Cardiac fibroblast (primary cell): ENCODE measurements at regions not wholly inside any gene's neighbourhood (a gene's known extent, or its start where the extent isn't known, plus 50 kb on each side); places are given as distances from the start of the nearest gene placed in this dataset.

Source experiments
- DNase-seq, 2 donors: peaks; one replicate each; pipeline versions ENCODE4 v3.0.0 to v3.0.0-alpha.2; 2010; ENCODE audit warnings: low read depth in 2 of 2
- H3K4me3 ChIP-seq, 2 donors: replicated peaks in 1 of 2; 1 replicate in 1 of 2; 2 replicates in 1 of 2; pipeline ENCODE4 v1.5.1; 2011; ENCODE audit warnings: low read depth in 2 of 2, low read length in 2 of 2, mild to moderate bottlenecking in 2 of 2, moderate library complexity in 1 of 2
- TF ChIP-seq, protein P1 (sequence below): IDR thresholded peaks from one replicate; pipeline ENCODE4 v1.5.1; 2011; ENCODE audit warnings: low read depth, mild to moderate bottlenecking, low read length, inconsistent platforms

DNA sequence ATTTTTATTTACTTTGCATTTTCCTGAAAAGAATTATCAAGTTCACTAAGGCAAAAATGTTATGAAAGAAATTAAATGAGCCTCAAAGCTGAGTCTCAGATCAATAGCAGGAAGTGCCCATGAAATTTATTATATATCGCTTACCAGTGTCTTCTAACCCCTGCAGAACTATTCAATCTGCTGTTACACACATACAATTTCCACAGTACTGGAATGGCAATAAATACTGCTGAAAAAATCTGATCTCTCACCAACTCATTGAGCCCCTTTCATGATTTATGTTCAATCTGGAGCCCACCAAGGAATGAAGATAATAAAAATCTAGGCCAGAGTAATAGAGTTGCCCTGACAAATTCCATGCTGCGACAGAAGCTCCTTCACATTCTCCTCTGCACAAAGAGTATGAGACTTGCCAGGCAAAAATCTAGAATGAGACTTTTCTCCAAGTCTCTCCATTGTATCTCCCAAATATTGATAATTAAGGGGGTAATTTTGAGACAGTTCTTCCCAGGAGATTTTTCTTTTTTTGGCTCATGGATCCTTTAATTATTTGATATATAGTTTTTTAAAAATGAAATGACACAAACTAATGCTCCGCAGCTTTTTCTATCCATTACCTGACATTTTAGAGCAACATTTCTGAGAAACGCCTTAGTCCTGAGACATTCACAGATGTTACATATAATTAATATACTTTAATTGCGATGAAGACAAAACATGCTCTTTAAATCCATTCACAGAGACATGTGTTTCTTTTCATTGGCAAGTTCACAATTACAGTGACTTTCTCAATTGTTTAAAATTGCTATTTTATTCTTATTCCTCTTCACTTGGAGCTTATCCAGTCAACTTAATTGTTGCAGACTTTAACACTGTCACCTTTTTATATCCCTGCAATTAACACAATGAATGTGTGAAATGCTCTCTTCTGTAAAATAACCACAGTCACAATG is 1020.4 kb downstream of the CBLN2 start:
- DNase-seq: no peak
- H3K4me3 ChIP-seq: no peak overlapping the region
- TF ChIP-seq, protein P1, sequence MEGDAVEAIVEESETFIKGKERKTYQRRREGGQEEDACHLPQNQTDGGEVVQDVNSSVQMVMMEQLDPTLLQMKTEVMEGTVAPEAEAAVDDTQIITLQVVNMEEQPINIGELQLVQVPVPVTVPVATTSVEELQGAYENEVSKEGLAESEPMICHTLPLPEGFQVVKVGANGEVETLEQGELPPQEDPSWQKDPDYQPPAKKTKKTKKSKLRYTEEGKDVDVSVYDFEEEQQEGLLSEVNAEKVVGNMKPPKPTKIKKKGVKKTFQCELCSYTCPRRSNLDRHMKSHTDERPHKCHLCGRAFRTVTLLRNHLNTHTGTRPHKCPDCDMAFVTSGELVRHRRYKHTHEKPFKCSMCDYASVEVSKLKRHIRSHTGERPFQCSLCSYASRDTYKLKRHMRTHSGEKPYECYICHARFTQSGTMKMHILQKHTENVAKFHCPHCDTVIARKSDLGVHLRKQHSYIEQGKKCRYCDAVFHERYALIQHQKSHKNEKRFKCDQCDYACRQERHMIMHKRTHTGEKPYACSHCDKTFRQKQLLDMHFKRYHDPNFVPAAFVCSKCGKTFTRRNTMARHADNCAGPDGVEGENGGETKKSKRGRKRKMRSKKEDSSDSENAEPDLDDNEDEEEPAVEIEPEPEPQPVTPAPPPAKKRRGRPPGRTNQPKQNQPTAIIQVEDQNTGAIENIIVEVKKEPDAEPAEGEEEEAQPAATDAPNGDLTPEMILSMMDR: no peak

DNA sequence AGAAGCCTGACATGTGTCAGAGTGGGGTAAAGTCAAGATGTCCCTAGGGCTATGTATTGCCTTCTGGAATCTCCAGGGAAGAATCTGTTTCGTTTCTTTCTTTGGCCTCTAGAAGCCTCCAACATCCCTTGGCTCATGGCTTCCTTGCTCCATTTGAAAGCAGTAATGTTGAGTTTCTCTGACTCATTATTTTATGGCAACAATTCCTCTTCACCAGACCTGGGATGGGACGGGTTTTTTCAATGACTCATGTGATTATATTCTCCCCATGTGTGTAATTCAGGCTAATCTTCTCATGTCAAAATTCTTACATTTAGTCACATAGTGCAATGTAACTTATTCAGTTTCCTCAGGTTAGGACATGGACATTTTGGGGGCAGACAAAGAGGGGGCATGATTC is 1038.6 kb downstream of the CBLN2 start:
- H3K4me3 ChIP-seq: no peak overlapping the region
- TF ChIP-seq, protein P1: no peak

DNA sequence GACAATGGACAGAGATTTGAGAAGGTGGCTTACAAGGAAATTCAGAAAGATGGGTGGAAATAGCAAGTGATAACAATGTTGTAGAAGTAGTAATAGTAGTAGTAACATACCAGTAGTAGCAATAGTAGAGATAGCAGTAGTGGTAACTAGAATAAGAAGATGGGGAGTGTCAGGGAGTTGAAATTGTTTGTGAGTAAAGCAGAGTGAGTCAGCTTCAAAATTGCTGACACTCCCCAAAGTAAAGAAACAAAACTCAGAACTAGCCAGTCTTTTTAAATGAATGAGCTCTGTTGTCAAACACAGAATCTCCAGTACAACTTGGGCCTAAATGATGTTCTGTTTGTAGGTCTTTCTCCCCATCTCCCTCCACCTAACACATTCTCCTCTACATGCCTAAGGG is 1040.9 kb downstream of the CBLN2 start:
- no peak for DNase-seq
- TF ChIP-seq, protein P1: no peak
- no peak overlapping the region for H3K4me3 ChIP-seq

More for the DNA sequence above, 1038.6 kb downstream of the CBLN2 start:
- DNase-seq: peak in 1 of 2 donors; percentile 31

DNA sequence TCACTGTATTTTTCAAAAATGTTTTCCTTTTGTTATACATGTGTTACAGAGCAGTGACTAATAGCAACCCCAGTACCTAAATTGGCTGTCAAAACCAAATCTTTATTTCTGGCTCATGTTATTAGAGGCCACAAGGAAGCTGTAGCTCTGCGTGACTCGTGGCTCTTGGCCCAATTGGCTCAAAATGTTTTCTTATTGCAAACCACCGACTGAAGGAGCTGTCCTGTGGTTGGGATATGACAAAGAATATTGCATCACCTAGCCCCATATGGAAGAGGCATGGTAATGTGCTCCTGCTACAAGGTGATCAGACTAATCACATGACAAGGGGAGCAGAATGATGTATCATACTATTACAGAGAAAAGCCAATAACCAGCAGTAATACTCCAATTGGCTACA is 1058.5 kb downstream of the CBLN2 start:
- TF ChIP-seq, protein P1: no peak
- peak in 1 of 2 donors; percentile 85 for DNase-seq
- no peak overlapping the region for H3K4me3 ChIP-seq

DNA sequence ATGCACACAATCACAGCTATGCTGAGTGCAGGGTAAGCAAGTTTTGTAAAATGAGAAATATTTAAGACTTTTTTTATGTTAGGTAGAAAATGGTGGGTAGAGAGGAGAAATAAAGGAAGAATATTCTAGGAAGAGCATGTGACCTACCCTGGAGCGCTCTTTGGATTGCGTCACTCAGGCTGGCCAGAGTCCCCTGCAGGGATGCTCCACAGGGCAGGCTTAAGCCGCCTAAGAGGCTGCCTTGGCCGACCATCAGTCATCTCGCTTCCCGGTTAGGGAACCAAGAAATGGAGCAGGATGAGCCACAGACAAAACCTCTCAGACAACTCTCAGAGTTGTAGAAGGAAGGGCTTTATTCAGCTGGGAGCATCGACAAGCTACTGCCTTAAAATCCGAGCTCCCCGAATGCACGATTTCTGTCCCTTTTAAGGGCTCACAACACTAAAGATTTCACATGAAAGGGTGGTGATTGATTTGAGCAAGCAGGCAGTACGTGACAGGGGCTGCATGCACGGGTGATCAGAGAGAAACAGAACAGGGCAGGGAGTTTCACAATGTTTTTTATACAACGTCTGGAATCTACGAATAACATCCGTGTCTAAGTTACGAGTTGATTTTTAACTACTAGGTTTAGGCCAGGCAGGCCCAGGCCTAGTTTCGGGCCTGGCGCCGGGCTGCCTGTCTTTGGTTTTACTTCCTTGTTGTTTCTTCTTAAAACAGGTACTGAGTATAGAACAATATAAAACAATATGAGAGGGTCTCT is 1072.0 kb downstream of the CBLN2 start:
- TF ChIP-seq, protein P1: no peak
- H3K4me3 ChIP-seq: no peak overlapping the region
- no peak for DNase-seq

DNA sequence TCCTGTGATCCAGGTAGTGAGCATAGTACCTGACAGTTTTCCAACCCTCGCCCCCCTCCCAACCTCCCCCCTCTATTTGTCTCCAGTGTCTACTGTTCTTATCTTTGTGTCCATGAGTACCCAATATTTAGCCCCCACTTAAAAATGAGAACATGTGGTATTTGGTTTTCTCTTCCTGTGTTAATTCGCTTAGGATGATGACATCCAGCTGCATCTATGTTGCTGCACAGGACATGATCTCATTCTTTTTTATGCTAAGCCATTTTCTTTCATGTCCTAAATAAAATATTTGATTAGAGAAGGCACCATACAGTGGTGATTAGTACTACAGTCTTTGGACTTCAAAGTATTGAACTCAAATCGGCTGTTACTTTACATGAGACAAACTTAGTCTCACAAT is 1087.9 kb downstream of the CBLN2 start:
- DNase-seq: peak in 1 of 2 donors; percentile 6
- no peak overlapping the region for H3K4me3 ChIP-seq
- TF ChIP-seq, protein P1: no peak
